Myocyte (in vitro differentiated cells): ENCODE measurements at regions not wholly inside any gene's neighbourhood (a gene's known extent, or its start where the extent isn't known, plus 50 kb on each side); places are given as distances from the start of the nearest gene placed in this dataset.

Experiments
- DNase-seq: peaks from one replicate; pipeline ENCODE4 v3.0.0-alpha.2; 2012; ENCODE audit warnings: low read depth

DNA sequence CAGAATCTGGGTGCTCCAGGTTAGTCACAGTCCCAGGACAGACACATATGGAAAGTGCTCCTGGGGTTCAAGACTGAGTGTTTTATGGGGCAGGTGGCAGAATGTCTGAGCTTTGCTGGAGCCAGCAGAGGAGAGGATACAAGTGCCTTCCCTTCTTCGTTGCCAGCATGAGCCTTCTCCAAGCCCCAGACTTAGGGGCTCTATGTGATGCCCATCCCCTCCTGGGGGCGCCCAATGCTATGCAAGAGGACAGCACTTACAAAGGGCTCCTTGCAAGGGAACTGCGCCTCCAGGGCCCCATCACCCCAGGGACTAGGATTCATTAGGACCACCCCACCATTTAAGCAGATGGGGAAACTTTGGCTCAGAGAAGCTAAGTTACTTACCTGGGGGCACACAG is 581.9 kb downstream of the BUD13 start:
- DNase-seq, result no peak

DNA sequence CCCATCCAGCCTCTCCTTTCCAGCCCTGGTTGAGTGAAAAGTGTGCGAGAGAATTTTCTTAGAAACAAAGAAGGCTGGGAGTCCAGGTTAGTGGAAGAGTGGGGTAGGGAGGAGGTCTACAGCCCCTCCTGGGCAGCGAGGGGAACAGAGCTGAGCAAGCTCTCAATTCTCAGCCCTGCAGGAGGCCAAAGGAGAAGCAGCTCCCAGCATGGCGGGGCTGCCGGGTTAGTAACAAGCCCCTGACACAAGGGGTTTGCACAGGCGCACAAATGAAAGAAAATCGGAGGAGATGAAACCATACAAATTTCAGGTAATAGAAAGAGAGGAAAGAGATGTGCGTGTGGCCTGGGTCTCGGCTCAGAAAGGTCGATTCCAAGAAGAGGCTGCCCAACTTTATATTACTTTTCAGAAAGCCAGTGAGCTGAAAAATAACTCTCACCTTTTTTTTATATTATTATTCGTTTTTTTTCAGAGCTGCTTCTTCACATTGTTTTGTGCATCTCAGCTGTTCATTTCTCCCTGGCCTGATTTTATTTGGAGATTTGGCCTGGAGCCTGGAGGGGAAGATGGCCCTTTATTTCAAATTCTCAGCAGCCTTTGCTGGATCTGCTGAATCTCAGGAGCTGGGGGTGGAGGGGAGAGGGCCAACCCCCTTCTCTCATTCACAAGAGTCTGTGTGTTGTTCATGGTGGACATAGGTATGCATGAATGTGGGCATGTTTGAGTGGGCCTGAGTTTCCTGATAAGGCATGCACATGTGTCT is 583.2 kb downstream of the BUD13 start:
- DNase-seq, result no peak

DNA sequence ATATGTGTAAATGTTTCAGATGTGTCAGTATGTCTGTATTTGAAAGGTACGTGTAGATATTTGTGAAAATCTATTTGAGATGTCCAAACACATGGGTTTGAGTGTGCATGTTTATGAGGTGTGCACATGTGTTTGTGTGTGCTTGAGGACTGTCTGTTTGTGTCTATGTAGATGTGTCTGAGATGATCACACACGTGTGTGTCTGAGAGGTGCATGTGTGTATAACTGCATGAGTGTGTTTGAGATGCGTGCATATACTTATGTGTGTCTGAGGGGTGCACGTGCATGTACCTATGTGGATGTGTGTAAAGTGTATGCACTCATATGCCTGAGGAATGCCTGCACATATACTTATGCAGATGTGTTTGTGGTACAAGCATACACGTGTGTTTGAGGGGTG is 584.4 kb downstream of the BUD13 start:
- no peak for DNase-seq

DNA sequence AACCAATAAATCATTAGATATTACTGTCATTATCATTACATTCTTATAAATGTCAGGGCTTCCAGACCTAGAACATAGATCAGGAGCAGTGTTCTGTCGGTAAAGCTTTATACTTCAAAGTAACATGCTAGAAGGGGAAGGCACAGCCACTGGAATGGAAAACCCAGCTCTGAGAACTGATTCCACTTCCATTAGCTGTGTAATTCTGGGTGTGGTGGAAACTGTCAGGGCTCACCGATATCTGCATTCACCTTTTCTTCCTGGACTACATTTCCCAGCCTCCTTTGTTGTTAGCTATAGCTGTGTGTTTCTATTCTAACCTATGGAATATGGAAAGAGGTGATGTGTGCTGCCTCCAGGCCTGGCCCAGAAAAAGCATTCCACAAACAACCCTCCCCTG is 585.8 kb downstream of the BUD13 start:
- DNase-seq, result no peak

DNA sequence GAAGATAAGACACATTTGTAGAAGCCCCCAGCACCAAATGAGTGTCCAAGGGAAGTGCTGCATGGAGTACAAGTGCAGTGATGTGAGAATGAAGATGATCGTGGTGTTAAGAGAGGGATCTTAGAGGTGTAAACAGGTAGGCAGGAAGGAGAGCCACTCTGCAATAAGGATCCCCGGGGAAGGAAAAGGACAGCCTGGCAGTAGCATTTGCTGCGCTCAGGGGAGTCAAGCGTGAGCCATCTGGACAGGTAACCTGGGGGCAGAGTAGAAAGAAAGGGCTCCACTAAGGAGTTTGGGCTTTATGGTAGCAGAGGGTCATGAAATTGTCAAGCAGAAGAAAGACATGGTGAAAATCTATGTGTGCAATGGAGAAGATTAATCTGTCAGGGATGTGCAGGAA is 587.2 kb downstream of the BUD13 start:
- DNase-seq, result no peak

DNA sequence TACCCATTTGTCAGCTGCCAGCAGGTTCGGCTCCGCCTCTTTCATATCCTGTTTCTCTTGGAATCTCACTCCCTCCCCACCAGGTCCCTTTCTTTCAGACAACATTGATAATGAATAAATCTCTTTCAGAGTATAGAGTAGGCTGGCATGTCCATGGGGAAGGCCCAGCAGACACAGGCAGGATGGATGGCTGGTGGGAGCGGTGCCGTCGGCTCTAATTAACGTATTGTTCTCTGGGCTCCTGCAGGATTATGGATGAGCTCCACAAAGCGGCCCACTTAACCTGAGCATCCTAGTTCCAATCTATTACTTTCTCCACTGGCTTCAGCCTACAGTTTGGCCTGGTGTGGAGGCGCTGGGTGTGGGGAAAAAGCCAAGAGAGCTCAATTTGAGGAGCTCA is 588.0 kb downstream of the BUD13 start:
- no peak for DNase-seq

DNA sequence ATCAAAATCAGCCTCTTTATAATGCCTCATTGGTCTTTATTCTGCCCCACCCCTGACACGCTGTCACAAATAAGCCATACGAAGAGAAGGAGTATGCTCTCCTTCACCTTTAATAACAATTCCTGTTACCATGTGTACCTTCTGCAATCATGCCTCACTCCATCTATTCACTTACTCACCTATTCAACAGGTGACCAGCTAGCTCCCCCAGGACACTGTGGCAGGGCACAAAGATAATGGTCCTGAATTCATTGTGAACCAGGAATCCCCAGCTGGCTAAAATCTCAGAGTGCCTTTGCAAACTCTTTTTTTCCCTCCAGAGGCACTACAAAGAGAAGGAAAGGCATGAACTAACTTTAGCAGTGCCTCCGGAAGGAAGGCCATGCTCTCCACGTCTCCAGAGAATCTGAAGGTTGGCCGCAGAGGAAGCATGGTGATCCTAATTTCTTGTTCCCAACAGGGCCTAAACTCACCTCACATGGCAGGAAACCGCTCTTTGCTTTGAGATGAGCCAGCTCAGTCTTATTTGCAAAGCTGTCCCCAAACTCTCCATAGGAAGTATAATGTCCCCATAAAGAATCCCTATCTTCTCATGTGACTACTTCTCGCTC is 590.3 kb downstream of the BUD13 start:
- no peak for DNase-seq

DNA sequence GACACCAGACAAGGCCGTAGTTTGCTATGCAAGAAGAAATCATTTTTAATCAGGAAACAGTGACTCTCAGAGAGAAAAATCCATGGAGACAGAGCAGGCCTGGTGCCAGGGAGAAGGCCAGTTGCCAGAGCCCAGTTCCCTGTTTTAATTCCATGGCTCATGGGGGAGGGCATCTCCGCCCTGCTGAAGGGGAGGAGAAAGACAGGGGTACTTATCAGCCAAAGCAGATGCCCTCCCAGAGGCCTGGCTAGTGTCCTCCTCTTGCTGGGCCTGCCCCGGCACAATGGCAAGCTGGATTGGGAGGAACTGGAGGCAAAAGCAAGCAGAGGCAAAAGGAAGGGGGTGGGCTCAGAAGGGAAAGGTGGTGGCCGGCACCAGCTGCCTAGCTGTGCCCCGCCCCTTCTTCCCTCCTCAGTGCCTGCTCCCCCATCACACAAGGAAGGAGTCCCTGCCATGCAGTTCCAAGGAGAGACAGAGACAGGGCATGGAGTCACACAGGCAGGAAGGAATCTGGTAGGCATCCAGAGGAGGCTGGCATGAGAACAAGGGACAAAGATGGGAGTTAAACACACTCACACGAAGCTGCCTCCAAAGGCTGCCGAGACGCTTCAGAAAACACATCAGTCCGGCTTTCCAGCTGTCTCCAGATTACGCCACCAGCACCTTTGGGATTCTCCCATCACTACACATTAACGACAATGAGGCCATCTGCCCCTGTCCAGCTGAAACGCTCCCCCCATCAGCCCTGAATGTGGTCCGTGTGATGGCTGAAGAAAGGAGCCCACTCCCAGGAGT is 591.8 kb downstream of the BUD13 start:
- DNase-seq, result no peak

DNA sequence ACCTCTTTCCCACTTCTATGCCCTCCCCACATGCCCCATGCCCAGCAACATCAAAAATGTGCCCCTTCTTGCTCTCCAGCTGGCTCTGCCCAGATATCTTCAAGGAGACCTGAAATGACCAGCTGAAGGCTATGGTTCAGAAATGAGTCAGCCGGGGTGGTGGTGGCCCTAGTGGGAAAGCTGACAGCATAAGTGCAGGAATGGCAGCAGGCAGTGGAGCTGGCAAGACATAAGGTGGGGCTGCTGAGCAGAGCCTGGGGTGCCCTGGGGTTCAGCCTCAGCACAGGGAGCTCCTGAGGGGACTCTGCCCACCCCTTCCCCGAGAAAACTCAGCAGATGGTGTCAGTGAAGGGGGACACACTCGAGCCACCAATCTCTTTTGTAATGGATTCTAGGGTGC is 593.4 kb downstream of the BUD13 start:
- DNase-seq, result no peak

DNA sequence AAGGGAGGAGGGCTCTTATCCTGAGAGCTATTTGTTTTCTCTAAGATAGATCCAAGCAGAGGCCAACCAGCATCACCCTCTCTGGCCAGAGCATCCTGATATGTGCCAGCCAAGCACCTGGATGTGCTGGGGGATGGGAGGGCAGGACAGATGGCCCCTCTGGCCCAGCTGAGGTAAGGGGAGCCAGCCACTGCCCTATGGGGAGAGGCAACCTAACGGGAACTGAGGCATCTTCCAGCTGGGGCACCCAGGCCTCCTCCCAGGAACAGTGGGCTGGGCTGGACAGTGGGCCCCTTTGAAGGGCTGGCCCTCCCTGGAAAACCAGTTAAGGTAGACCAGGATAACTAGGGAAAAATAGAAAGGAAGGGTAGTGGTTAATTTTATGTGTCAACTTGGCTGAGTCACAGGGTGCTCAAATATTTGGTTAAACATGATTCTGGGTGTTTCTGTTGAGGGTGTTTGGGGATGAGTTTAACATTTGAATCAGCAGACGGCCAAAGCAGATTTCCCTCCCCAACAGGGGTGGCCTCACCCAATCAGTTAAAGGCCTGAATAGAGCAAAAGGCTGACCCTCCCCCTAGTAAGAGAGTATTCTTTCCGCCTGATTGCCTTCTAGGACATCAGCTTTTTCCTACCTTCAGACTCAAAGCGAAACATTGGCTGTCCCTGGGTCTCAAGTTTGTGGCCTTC is 595.1 kb downstream of the BUD13 start:
- no peak for DNase-seq

DNA sequence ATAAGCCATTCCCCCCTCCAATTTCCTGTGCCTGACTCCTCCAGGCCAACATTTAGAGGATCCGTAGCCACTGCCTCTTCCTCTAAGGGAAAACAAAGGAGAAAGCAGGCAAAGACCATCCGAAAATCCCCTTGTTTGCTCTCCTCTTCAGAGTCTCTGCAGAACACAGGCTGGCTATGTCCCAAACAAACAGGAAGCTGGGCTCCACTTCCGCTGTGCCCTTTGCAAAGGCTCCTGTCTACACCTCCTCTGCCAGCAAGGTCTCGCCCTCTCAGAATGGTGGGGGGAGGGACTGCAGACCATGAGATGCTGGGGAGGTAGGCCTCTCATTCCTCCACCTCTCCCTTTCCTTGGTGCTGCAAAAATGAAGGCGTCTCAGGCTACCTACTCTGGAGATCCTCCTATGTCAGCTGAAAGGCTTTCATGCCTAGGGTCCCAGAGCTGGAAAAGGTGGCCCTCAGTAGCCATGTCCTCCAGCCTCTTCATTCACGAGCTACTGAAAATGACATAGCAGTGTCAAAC is 596.2 kb downstream of the BUD13 start:
- DNase-seq, result no peak

DNA sequence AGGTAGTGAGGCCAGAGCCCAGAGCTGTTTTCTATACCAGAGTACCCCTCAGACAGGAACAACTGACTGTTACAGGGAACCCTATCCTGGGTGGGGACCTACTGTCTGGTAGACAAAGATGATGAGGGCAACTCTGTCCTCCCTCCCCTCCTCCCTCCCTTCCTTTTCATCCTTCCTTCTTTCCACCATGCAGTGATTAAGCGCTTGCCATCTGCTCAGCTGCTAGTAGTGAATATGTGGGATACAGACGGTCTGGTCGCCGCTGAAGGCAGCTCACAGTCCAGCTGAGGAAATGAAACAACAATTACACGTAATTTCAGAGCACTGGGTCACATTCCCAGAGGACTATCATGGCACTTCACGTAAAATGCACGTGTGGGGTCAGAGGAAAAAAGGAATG is 597.1 kb downstream of the BUD13 start:
- DNase-seq, result no peak

DNA sequence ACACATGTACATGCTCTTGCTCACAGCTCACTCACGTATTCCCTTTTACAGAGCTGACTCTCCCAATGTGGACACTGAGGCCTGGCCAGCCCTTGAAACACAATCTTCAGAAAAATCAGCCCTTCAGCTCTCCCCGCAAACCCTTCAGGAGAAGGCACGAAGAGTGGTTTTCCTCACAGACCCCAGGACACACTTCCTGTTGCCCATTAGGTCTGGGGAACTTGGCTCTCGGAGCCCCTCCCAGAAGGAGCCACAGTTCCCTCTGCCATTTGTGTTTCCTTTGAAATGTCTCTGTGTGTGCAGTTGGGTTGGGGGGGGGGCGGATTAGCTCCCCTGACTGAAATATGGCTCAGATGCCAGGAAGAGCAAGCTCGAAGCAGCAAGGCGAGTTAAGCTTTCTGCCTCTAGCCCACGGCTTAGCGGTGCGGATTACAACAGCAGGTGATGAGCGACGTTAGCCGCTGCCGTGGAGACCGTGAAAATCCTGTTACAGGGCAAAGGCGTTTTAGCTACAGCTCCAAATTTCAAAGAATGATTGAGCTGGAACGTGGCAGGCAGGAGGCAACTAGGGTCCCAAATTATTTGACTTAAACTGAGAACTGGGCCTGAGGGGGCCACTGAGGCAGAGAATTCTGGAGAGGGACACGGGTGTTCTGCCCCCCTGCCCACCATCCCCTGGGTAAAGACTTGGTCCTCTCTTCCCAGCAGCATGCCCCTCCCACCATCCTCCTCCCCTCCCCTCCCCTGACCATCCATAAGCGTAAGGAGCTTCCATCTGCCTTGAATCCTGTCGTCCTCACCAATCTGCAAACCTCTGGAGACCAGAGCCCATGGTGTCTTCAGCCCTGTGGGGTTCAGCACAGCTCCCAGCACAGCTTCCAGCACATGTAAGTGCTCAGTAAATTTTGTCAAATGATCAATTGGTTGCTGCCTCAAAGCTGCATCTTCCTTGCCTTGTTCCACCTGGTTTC is 598.6 kb downstream of the BUD13 start:
- DNase-seq, result no peak

DNA sequence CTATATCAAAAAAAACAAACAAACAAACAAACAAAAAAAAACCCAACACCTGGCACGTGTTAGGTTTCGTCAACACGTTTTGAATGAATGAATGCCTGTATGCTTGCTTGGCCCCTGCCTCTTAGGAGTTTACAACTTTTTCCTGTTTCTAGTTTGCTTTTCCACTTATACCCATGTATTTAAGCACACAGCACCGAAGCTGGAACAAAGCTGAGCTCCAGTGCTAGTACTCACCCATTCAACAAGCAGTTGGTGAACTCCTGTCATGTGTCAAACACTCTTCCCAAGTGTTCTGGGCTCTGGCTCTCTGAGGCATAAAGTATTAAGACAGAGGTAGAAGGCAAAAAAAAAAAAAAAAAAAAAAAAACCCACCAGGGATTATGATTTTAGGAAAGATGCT is 599.3 kb downstream of the BUD13 start:
- no peak for DNase-seq

DNA sequence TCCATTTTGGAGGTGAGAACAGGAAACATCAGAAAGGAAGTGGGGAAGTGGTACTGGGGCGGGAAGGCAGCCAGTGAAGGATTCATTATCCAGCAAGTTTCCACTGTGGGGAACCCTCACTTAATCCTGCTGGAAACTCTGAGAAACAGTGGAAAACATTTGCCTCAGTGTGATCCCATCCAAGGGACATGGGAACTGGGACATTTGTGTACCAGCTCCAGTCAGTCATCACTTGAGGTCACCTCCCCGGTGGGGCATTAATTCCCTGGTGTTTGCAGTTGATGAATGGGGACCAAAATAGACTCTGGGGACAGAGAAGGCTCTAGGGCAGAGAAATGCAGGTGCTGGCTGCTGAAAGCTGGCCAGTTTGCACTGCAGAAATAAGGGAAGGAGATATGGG is 599.9 kb downstream of the BUD13 start:
- DNase-seq, result no peak

DNA sequence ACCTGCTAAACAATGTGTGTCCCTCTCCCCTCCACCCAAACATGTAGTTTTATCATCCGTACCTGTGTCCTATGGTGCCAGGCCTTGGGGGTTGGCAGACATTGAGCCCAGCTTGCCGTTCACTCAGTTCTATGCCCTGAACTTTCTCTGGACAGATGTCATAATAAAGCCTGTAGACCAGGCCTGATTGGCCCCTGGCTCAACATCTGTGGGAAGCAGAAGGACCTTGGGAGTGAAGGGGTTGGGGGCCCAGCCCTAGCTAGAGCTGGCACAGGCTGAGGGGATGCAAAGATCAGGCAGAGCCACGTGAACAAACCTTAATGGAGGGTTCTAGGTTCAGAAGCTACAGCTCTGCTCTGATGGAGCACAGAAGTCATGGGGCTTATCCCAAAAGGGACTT is 600.6 kb downstream of the BUD13 start:
- DNase-seq, result no peak

DNA sequence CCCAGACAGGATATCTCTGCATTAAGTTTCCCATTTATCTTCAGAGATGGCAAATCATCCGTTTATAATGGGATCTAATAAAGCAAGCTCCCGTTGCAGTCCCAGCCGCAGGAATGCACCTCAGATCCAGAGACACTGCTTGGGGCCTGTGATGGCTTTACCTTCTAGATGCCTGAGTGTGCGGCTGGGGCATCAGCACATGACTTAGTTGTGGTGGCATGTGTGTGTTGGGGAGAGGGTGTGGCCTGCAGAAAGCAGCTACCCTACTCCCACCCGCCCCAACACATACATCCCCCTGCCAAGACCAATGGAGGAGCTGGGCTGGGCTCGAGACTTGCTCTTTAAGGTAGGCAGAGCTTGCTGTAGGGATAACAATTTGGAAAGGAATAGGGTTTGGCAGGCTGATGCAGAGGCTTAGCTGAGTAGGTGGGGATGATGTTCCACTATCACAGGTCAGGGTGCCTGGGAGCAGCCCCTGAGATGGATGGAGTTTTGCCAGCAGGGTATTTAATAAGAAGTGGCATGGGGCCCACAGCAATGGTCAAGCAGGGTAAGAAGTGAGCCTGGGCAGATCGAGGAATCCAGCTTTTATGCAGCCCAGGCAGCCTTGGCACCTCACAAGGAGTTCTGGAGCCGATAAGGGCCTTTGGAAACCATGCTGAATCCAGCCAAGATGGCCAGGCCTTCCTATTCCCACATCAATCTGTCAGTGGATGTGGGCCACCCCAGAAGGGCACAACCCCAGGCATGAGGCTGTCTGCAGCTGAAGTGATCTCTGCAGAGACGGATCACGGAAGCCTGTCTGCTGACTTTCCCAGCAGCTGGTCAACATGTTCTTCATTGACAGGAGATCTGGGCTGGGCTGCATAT is 601.3 kb downstream of the BUD13 start:
- DNase-seq, result no peak

DNA sequence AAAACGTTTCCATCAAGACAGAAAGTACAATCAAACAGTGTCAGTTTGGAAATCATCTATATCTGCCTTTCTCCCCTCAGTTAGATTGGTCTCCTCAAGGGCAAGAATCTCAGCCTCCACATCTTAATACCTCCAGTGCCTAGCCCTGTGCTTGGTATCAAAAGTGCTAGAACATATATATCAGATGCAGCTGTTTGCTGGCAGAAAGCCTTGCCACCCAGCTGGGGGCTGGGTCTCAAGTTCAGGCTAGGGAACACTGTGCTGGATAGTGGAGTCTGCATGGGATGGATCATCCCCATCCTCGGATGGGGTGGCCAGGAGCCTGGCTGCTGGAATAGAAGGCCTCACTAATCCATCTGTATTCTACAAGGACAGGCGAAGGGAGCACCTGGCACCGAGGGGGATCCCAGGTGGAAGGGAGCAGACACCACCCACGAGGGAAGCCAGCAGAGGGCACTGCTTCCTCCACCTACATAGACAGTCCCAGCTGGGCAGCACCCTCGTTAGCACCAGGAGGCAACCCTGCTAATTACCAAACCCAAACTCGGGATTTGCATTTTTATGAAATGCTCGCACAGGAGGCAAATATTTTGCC is 602.2 kb downstream of the BUD13 start:
- no peak for DNase-seq

DNA sequence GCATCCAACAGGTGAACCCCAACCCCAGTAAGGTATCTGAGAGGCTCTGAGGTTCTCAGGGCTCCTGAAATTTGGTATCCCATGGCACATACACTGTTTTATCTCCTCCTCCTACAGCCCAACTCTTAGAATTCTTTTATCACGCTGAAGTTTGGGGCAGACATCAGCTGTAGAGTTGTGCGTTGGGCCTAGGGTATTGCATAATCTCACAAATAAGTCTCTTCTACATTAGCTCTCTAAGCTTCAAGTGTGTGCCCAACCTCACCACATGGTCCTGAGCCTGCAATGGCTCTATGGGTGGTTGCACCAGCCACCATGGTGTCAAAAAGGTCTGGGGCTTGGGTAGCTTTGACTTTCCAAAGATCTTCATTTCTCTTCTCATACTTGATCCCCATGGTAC is 603.0 kb downstream of the BUD13 start:
- no peak for DNase-seq
